AG04450 (cell line): ENCODE measurements at regions not wholly inside any gene's neighbourhood (a gene's known extent, or its start where the extent isn't known, plus 50 kb on each side); places are given as distances from the start of the nearest gene placed in this dataset.

Experiments
- CTCF ChIA-PET: fragments of 300-600, 350-600 bp; formaldehyde crosslinking; extraction: SDS; loops from one replicate; lab custom pipeline; 2022; ENCODE audit warnings: antibody characterized with exemption, inconsistent platforms; lab: Charles Lee
- POLR2A ChIA-PET: fragments of 350-600 bp; formaldehyde crosslinking; extraction: SDS; loops from one replicate; lab custom pipeline; 2021; ENCODE audit warnings: antibody characterized with exemption, inconsistent platforms; lab: Yijun Ruan, JAX
- DNase-seq: peaks from one replicate; pipeline ENCODE4 v3.0.0-alpha.2; 2011; ENCODE audit warnings: low read depth, low spot score
- H3K27ac ChIP-seq: one replicate; pipeline ENCODE4 v1.5.1; 2012; ENCODE audit warnings: low read depth, low read length, control low read depth
- H3K27me3 ChIP-seq: one replicate; pipeline ENCODE4 v1.6.0; 2012; ENCODE audit warnings: low read length; ENCODE audit not compliant: control insufficient read depth, insufficient read depth
- H3K4me3 ChIP-seq: 2 replicates; pipeline ENCODE4 v1.5.1; 2011; ENCODE audit warnings: mild to moderate bottlenecking, low read depth, low read length, control low read depth
- H3K9me3 ChIP-seq: 2 replicates; pipeline ENCODE4 v1.5.1; 2012; ENCODE audit warnings: low read length; ENCODE audit not compliant: control insufficient read depth, insufficient read depth
- CTCF ChIP-seq: IDR thresholded peaks from 2 replicates; pipeline ENCODE4 v1.5.1; 2011; ENCODE audit warnings: low read depth, low read length, control low read depth, inconsistent platforms

- POLR2A ChIA-PET = no interaction called here
- no peaks in the 10 kb centered on the region for H3K27me3 ChIP-seq
Measured at GRCh38 chr14:99342906-99343305, 70.9 kb upstream of the BCL11B start.

GRCh38 chr14:99342204-99342603 is 70.2 kb upstream of the BCL11B start:
- no peaks in the 10 kb centered on the region for H3K27me3 ChIP-seq
- CTCF ChIA-PET = interaction anchor here (1.0 kb wide), 1 partner anchor 22 kb away, joined by 3 read pairs; no protein-coding TSS in a partner anchor
- no peak for TF ChIP-seq CTCF

More at GRCh38 chr14:99342906-99343305, 70.9 kb upstream of the BCL11B start:
- CTCF ChIA-PET = no interaction called here
- Histone ChIP-seq H3K27ac (no peak overlapping the region), H3K9me3 (no peaks in the 10 kb centered on the region), H3K4me3 (no peak overlapping the region)
- no peak for DNase-seq
- no peak for TF ChIP-seq CTCF

GRCh38 chr14:99339551-99339950 is 67.6 kb upstream of the BCL11B start:
- no peaks in the 10 kb centered on the region for H3K9me3 ChIP-seq
- no peaks in the 10 kb centered on the region for H3K27me3 ChIP-seq
- no peak for TF ChIP-seq CTCF
- ChIA-PET POLR2A (no interaction called here), CTCF (no interaction called here)
- no peak overlapping the region for H3K4me3 ChIP-seq
- no peak for DNase-seq
- no peak overlapping the region for H3K27ac ChIP-seq

More at GRCh38 chr14:99342204-99342603, 70.2 kb upstream of the BCL11B start:
- H3K27ac ChIP-seq = no peak overlapping the region
- POLR2A ChIA-PET = no interaction called here
- H3K9me3 ChIP-seq = no peaks in the 10 kb centered on the region
- H3K4me3 ChIP-seq = no peak overlapping the region
- DNase-seq = no peak

- DNase-seq = no peak
- ChIA-PET POLR2A (no interaction called here), CTCF (no interaction called here)
- TF ChIP-seq CTCF = no peak
- Histone ChIP-seq H3K27ac (no peak overlapping the region), H3K27me3 (no peaks in the 10 kb centered on the region), H3K9me3 (peaks cover 2% of the 10 kb centered on the region; the same call in 1 of the 2 replicates), H3K4me3 (no peak overlapping the region)
Measured at GRCh38 chr14:99338313-99338712, 66.3 kb upstream of the BCL11B start.

- H3K27ac ChIP-seq = no peak overlapping the region
- no peak overlapping the region for H3K4me3 ChIP-seq
- no peak for TF ChIP-seq CTCF
- DNase-seq = no peak
- H3K9me3 ChIP-seq = peaks cover 11% of the 10 kb centered on the region; the same call in 1 of the 2 replicates
- CTCF ChIA-PET = interaction anchor here (0.8 to 2.3 kb wide), 2 partner anchors 14 to 82 kb away, joined by 3 to 7 read pairs; no protein-coding TSS in a partner anchor
- H3K27me3 ChIP-seq = no peaks in the 10 kb centered on the region
- POLR2A ChIA-PET = no interaction called here
Measured at GRCh38 chr14:99333841-99334635, 62.0 kb upstream of the BCL11B start.
